H1 (cell line): ENCODE measurements at regions not wholly inside any gene's neighbourhood (a gene's known extent, or its start where the extent isn't known, plus 50 kb on each side); places are given as distances from the start of the nearest gene placed in this dataset.

Experiments
- HDAC6 ChIP-seq: IDR thresholded peaks from one replicate; pipeline ENCODE4 v1.7.1; 2012; ENCODE audit warnings: low read depth, mild to moderate bottlenecking, inconsistent platforms, low read length, moderate library complexity
- POLR2AphosphoS5 ChIP-seq: IDR thresholded peaks from 2 replicates; pipeline ENCODE4 v1.6.1; 2011; ENCODE audit warnings: low read depth, low read length
- TF ChIP-seq, protein P1 (sequence below): IDR thresholded peaks from 2 replicates; pipeline ENCODE4 v1.6.1; 2012; ENCODE audit warnings: low read length, inconsistent platforms
- TF ChIP-seq, protein P2 (sequence below): IDR thresholded peaks from 2 replicates; pipeline ENCODE4 v1.6.1; 2011; ENCODE audit warnings: low read length, improper control_type of control experiment

DNA sequence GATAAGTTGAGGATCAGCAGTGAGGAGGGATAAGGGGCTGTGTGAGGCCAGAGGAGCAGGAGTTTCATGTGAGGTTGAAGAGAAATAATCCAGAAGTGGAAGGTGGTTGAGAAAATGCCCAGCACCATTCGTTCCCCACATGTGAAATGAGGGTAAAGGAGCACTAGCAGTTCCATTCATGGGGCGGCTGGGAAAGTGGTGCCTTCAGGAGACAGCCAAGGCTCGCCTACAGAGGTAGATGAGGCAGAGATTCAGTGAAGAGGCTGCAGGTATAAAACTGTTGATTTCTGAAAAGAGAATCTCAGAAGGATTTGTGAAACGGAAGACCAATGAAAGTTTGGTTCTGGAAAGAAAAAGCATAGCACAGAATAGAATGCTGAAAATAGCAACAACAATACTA lies 272.6 kb downstream of the MSX2 start (continued):
- TF ChIP-seq, protein P1, sequence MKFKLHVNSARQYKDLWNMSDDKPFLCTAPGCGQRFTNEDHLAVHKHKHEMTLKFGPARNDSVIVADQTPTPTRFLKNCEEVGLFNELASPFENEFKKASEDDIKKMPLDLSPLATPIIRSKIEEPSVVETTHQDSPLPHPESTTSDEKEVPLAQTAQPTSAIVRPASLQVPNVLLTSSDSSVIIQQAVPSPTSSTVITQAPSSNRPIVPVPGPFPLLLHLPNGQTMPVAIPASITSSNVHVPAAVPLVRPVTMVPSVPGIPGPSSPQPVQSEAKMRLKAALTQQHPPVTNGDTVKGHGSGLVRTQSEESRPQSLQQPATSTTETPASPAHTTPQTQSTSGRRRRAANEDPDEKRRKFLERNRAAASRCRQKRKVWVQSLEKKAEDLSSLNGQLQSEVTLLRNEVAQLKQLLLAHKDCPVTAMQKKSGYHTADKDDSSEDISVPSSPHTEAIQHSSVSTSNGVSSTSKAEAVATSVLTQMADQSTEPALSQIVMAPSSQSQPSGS = no peak
- TF ChIP-seq HDAC6 (no peak), POLR2AphosphoS5 (no peak)
- TF ChIP-seq, protein P2, sequence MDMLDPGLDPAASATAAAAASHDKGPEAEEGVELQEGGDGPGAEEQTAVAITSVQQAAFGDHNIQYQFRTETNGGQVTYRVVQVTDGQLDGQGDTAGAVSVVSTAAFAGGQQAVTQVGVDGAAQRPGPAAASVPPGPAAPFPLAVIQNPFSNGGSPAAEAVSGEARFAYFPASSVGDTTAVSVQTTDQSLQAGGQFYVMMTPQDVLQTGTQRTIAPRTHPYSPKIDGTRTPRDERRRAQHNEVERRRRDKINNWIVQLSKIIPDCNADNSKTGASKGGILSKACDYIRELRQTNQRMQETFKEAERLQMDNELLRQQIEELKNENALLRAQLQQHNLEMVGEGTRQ = no peak
- TF ChIP-seq, all 59 proteins: peak for 0
